Prostate gland (tissue), 2 donors: ENCODE measurements at regions not wholly inside any gene's neighbourhood (a gene's known extent, or its start where the extent isn't known, plus 50 kb on each side); places are given as distances from the start of the nearest gene placed in this dataset.

Source experiments
- CTCF ChIP-seq, 4 experiments: fragments of 200-600 bp in 2 of 4; fragments of 450-650 bp in 2 of 4; sonication (generic) in 2 of 4; IDR thresholded peaks; 1 replicate in 3 of 4; 2 replicates in 1 of 4; pipeline ENCODE4 v1.5.1; 2016 to 2019; ENCODE audit warnings: antibody characterized with exemption in 4 of 4, mild to moderate bottlenecking in 2 of 4, moderate library complexity in 2 of 4
- POLR2A ChIP-seq: fragments of 450-650 bp; IDR thresholded peaks from one replicate; pipeline ENCODE4 v1.6.1; 2016; ENCODE audit warnings: antibody characterized with exemption, mild to moderate bottlenecking

GRCh38 chr11:45409587-45409986, 123.4 kb upstream of the SYT13 start:
- TF ChIP-seq POLR2A (no peak), CTCF (IDR thresholded peaks at IDR 0.05) (no peak)
